Endothelial cell (in vitro differentiated cells): ENCODE measurements at regions not wholly inside any gene's neighbourhood (a gene's known extent, or its start where the extent isn't known, plus 50 kb on each side); places are given as distances from the start of the nearest gene placed in this dataset.

Source experiments
- DNase-seq: peaks from one replicate; pipeline ENCODE4 v3.0.0; 2021; ENCODE audit warnings: low spot score
- H3K27ac Mint-ChIP-seq: one replicate; pipeline ENCODE4 v1.8.0; 2021; ENCODE audit warnings: mixed read lengths, inconsistent platforms; ENCODE audit not compliant: unreplicated experiment
- H3K27me3 Mint-ChIP-seq: one replicate; pipeline ENCODE4 v1.8.0; 2021; ENCODE audit warnings: mild to moderate bottlenecking, moderate library complexity, mixed read lengths, inconsistent platforms; ENCODE audit not compliant: unreplicated experiment
- H3K36me3 Mint-ChIP-seq: one replicate; pipeline ENCODE4 v1.8.0; 2021; ENCODE audit warnings: mild to moderate bottlenecking, low read depth, mixed read lengths, inconsistent platforms; ENCODE audit not compliant: unreplicated experiment
- H3K4me1 Mint-ChIP-seq: one replicate; pipeline ENCODE4 v1.8.0; 2021; ENCODE audit warnings: mild to moderate bottlenecking, mixed read lengths, inconsistent platforms; ENCODE audit not compliant: unreplicated experiment
- H3K4me3 Mint-ChIP-seq: one replicate; pipeline ENCODE4 v1.8.0; 2021; ENCODE audit warnings: mild to moderate bottlenecking, mixed read lengths, inconsistent platforms; ENCODE audit not compliant: unreplicated experiment
- H3K9me3 Mint-ChIP-seq: one replicate; pipeline ENCODE4 v1.8.0; 2021; ENCODE audit warnings: mixed read lengths, inconsistent platforms; ENCODE audit not compliant: unreplicated experiment
- TF ChIP-seq, protein P1 (sequence below): fragments of 200-600 bp; sonication (generic); IDR thresholded peaks from one replicate; pipeline ENCODE4 v1.5.0; 2021; ENCODE audit warnings: antibody characterized with exemption; ENCODE audit not compliant: unreplicated experiment

DNA sequence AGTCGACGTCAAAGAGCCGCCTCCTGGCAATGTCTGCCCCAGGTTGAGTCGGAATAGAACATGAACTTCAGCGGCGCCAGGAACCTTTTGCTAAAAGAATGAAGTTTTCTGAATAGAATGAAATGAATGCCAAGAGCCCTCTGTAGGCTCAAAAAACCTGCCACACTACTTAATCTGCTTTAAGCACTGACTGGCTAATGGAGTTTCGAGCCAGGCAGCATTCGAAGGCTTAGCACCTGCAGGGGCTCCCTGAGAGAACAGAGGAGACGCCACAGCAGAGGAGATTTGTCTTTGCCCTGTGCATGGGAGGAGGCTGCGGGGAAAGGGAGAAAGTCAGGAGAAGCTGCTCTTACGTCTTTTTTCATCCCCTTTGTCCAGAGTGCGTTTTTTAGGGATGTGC, 641.7 kb downstream of the AJAP1 start:
- no peak for DNase-seq
- no peaks in the 10 kb centered on the region for H3K9me3 Mint-ChIP-seq
- peaks cover 2% of the 10 kb centered on the region for H3K4me1 Mint-ChIP-seq
- no peaks in the 10 kb centered on the region for H3K36me3 Mint-ChIP-seq
- H3K27me3 Mint-ChIP-seq, result peaks cover 3% of the 10 kb centered on the region
- H3K4me3 Mint-ChIP-seq, result no peak overlapping the region
- no peak overlapping the region for H3K27ac Mint-ChIP-seq
- TF ChIP-seq, protein P1, sequence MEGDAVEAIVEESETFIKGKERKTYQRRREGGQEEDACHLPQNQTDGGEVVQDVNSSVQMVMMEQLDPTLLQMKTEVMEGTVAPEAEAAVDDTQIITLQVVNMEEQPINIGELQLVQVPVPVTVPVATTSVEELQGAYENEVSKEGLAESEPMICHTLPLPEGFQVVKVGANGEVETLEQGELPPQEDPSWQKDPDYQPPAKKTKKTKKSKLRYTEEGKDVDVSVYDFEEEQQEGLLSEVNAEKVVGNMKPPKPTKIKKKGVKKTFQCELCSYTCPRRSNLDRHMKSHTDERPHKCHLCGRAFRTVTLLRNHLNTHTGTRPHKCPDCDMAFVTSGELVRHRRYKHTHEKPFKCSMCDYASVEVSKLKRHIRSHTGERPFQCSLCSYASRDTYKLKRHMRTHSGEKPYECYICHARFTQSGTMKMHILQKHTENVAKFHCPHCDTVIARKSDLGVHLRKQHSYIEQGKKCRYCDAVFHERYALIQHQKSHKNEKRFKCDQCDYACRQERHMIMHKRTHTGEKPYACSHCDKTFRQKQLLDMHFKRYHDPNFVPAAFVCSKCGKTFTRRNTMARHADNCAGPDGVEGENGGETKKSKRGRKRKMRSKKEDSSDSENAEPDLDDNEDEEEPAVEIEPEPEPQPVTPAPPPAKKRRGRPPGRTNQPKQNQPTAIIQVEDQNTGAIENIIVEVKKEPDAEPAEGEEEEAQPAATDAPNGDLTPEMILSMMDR, result no peak

DNA sequence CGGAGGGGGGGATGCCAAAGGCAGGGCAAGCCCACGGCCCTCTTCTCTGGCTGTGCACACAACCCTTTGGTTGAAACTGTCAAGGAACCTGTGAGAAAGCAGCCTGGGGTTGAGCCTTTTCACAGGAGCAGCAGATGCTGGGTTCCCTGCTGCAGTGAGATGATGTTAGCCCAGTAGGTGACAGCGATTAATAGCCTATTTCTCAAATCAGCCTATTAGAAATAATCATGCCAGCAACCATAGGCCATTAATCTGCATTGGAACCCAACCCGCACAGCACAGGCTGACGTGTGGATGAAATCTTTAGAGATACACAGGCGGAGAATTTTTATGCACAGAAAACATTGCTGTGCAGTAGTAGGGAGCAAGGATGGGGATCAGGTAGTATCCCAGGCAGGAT, 637.5 kb downstream of the AJAP1 start:
- Mint-ChIP-seq H3K36me3 (no peaks in the 10 kb centered on the region), H3K27me3 (peaks cover 2% of the 10 kb centered on the region), H3K4me3 (no peak overlapping the region), H3K9me3 (no peaks in the 10 kb centered on the region), H3K4me1 (peaks cover 2% of the 10 kb centered on the region), H3K27ac (no peak overlapping the region)
- no peak for DNase-seq
- TF ChIP-seq, protein P1, result no peak

DNA sequence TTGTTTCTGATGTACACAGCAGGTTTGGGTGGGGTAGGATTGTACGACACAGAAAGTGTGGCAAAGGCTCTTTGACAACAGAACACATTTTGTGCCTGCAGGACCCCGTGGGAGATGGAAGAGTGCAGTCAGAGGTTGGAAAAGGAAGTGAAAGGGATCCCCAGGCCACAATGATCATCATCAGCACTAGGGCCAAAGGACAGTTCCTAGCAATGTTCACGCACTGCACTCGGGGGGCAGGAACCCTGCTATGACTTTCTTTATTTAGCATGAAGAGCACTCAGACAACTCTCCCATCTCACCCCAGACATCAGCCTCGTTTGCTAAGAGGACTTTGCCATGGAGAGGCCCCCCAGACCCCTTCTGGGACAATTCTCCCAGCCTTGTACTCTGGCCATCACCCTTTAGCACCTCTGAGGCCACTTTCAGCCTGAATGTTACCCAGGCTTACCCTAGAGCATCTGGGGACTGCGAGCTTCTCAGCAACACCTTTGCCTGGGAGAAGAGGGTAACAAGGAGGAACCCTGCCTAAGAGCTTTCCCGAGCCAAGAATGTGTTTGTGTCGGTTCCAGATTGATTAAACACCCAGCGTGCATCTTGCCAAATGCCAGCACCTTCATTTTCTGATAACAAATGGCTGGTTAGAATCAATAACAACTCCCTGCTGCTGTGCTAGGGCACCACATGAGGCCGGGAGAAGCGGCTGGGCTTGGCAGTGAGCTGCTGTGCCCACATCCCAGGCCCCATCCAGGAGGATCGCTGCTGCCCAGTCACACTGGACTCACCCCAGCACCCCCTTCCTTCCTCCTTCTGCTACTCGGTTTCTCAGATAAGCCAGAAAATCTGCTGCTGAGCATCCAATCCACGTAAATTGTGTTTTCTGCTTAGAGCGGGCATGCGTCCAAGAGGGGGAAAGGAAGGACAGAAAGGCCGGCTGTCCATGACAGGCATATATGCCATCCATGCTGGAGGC, 633.1 kb downstream of the AJAP1 start:
- H3K4me3 Mint-ChIP-seq, result no peak overlapping the region
- no peaks in the 10 kb centered on the region for H3K9me3 Mint-ChIP-seq
- peaks cover 11% of the 10 kb centered on the region for H3K27me3 Mint-ChIP-seq
- no peak overlapping the region for H3K27ac Mint-ChIP-seq
- peaks cover 4% of the 10 kb centered on the region for H3K36me3 Mint-ChIP-seq
- no peaks in the 10 kb centered on the region for H3K4me1 Mint-ChIP-seq
- DNase-seq, result no peak
- TF ChIP-seq, protein P1, result no peak

DNA sequence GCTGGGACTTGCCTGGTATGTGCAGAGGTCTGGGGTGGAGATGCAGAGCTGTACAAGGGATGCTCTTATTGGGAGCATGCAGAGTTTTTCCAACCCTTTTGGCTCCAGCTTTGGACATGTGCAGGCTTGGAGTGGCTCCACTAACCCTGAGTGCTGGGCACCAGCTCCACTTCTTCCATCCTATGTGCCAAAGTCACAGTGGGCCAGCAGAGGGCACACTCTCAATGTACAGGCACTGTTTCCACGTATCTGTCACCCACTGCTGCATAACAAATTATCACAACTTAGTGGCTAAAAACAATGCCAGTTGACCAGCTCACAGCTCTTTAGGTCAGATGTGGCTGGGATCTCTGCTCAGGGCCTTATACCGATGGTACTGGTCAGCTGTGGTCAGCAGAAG, 631.8 kb downstream of the AJAP1 start:
- Mint-ChIP-seq H3K27me3 (peaks cover 11% of the 10 kb centered on the region), H3K27ac (no peak overlapping the region), H3K9me3 (no peaks in the 10 kb centered on the region), H3K4me1 (no peaks in the 10 kb centered on the region), H3K36me3 (peaks cover 4% of the 10 kb centered on the region), H3K4me3 (no peak overlapping the region)
- TF ChIP-seq, protein P1, result no peak
- DNase-seq, result no peak

DNA sequence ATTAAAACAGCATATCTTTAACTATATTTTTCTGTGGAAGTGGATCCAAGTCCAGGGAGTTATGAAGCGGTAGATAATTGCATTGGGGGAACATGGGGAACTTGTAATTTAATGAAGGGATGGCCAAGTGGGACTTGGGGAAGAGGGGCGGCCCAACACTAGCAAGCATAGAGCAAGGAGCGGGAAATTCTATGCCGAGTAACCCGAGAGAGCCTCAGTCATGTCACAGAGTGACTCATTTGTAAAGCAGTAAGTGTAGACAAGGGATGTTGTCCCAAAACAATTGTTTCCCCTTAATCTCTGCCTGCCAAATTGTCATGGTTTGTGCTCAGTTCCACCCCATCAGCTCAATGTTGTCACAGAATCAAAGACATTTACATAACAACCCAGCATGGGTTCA, 620.1 kb downstream of the AJAP1 start:
- DNase-seq, result no peak
- Mint-ChIP-seq H3K9me3 (no peaks in the 10 kb centered on the region), H3K36me3 (peaks cover 3% of the 10 kb centered on the region), H3K27me3 (peaks cover 3% of the 10 kb centered on the region), H3K27ac (no peak overlapping the region), H3K4me3 (no peak overlapping the region), H3K4me1 (peaks cover 2% of the 10 kb centered on the region)
- TF ChIP-seq, protein P1, result no peak
